HEK293 (cell line): ENCODE measurements at regions not wholly inside any gene's neighbourhood (a gene's known extent, or its start where the extent isn't known, plus 50 kb on each side); places are given as distances from the start of the nearest gene placed in this dataset.

ENCODE experiments used
- FEZF1 ChIP-seq: fragments of 450-650 bp; formaldehyde crosslinking; IDR thresholded peaks from 2 replicates; pipeline ENCODE4 v1.5.1; 2016; ENCODE audit warnings: missing biosample characterization, missing genetic modification characterization
- KLF16 ChIP-seq: fragments of 450-650 bp; formaldehyde crosslinking; IDR thresholded peaks from 2 replicates; pipeline ENCODE4 v1.5.1; 2017; ENCODE audit warnings: missing biosample characterization, missing genetic modification characterization
- TF ChIP-seq, protein P1 (sequence below): fragments of 450-650 bp; formaldehyde crosslinking; IDR thresholded peaks from 2 replicates; pipeline ENCODE4 v1.5.1; 2016; ENCODE audit warnings: missing biosample characterization, missing genetic modification characterization

- TF ChIP-seq, protein P1, sequence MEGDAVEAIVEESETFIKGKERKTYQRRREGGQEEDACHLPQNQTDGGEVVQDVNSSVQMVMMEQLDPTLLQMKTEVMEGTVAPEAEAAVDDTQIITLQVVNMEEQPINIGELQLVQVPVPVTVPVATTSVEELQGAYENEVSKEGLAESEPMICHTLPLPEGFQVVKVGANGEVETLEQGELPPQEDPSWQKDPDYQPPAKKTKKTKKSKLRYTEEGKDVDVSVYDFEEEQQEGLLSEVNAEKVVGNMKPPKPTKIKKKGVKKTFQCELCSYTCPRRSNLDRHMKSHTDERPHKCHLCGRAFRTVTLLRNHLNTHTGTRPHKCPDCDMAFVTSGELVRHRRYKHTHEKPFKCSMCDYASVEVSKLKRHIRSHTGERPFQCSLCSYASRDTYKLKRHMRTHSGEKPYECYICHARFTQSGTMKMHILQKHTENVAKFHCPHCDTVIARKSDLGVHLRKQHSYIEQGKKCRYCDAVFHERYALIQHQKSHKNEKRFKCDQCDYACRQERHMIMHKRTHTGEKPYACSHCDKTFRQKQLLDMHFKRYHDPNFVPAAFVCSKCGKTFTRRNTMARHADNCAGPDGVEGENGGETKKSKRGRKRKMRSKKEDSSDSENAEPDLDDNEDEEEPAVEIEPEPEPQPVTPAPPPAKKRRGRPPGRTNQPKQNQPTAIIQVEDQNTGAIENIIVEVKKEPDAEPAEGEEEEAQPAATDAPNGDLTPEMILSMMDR (tag by site-specific recombination), result no peak
- no peak for TF ChIP-seq FEZF1 (tag by site-specific recombination)
- TF ChIP-seq KLF16 (tag by site-specific recombination), result no peak
Observed at GRCh38 chr9:91027005-91027404, 225.4 kb downstream of the SYK start.
